HCT116 (cell line): ENCODE measurements at regions not wholly inside any gene's neighbourhood (a gene's known extent, or its start where the extent isn't known, plus 50 kb on each side); places are given as distances from the start of the nearest gene placed in this dataset.
"Not testable (repeated sequence)": the region's sequence is repeated elsewhere in the genome, so short reads cannot be mapped to it uniquely, and the experiment has no call there.

ENCODE experiments used
- ATAC-seq: fragments of 200-7000 bp; cut with Tn5 transposase; 2 replicates; pipeline ENCODE4 v1.9.1; 2020; ENCODE audit warnings: mild to moderate bottlenecking, moderate library complexity
- BruUV-seq: library from RNA; stranded (reverse); fragments of 400-500 nt; replicated peaks from 2 replicates; lab custom pipeline; 2021; lab: Mats Ljungman, UMichigan
- CTCF ChIA-PET: fragments of 300-600 bp; sonication (Branson Sonifier 250); formaldehyde crosslinking; loops from one replicate; lab custom pipeline; 2021; ENCODE audit warnings: antibody characterized with exemption; lab: Charles Lee
- POLR2A ChIA-PET: fragments of 300-600, 350-600 bp; sonication (Branson Sonifier 250); formaldehyde crosslinking; loops from one replicate; lab custom pipeline; 2021; ENCODE audit warnings: antibody characterized with exemption; lab: Charles Lee
- RAD21 ChIA-PET, 2 experiments: fragments of 300-600 bp; sonication (Branson Sonifier 250); formaldehyde crosslinking; loops; one replicate each; lab custom pipeline; 2023; ENCODE audit warnings: low total read pairs in 2 of 2; ENCODE audit not compliant: uncharacterized antibody in 2 of 2, unreplicated experiment in 2 of 2, low non-redundant PET in 1 of 2; lab: Charles Lee
- DNase-seq: peaks from one replicate; pipeline ENCODE4 v3.0.0-alpha.2; 2010; ENCODE audit warnings: low read depth, low spot score
- H2AFZ ChIP-seq: fragments of 200-600 bp; shearing (Covaris generic), sonication (generic); 2 replicates; pipeline ENCODE4 v1.6.1; 2017; ENCODE audit warnings: low read depth, mixed run types, mixed read lengths, antibody characterized with exemption, low read length; ENCODE audit not compliant: poor library complexity, severe bottlenecking
- H3K27ac ChIP-seq: 2 replicates; pipeline ENCODE4 v1.5.1; 2012; ENCODE audit warnings: low read depth, low read length
- H3K27me3 ChIP-seq: fragments of 200-600 bp; sonication (generic); 2 replicates; pipeline ENCODE4 v1.6.1; 2016; ENCODE audit warnings: mixed run types, low read length, mixed read lengths; ENCODE audit not compliant: insufficient read depth
- H3K36me3 ChIP-seq, 2 experiments: fragments of 200-500 bp in 1 of 2; fragments of 200-600 bp in 1 of 2; sonication (Bioruptor generic) in 1 of 2; sonication (generic) in 1 of 2; 2 replicates each; pipeline versions ENCODE4 v1.5.1 to v1.6.1; 2014 to 2016; ENCODE audit warnings: low read length in 2 of 2, inconsistent platforms in 1 of 2, mixed read lengths in 1 of 2, mixed run types in 1 of 2; ENCODE audit not compliant: insufficient read depth in 2 of 2, control insufficient read depth in 1 of 2
- H3K4me1 ChIP-seq, 2 experiments: fragments of 200-600 bp in 1 of 2; sonication (generic) in 1 of 2; 2 replicates each; pipeline versions ENCODE4 v1.5.1 to v1.6.1; 2012 to 2017; ENCODE audit warnings: low read length in 2 of 2, inconsistent platforms in 1 of 2, mild to moderate bottlenecking in 1 of 2, mixed read lengths in 1 of 2, mixed run types in 1 of 2, moderate library complexity in 1 of 2; ENCODE audit not compliant: insufficient read depth in 2 of 2, control insufficient read depth in 1 of 2
- H3K4me2 ChIP-seq: fragments of 200-600 bp; sonication (generic); 2 replicates; pipeline ENCODE4 v1.6.1; 2017; ENCODE audit warnings: mixed run types, low read length, mixed read lengths
- H3K4me3 ChIP-seq, 2 experiments: fragments of 200-600 bp in 1 of 2; sonication (generic) in 1 of 2; replicated peaks in 1 of 2; 2 replicates each; pipeline ENCODE4 v1.5.1; 2011 to 2016; ENCODE audit warnings: low read length in 2 of 2, control low read depth in 1 of 2, low read depth in 1 of 2, mild to moderate bottlenecking in 1 of 2, mixed read lengths in 1 of 2, mixed run types in 1 of 2
- H3K79me2 ChIP-seq: fragments of 200-600 bp; sonication (generic); 2 replicates; pipeline ENCODE4 v1.6.1; 2017; ENCODE audit warnings: mild to moderate bottlenecking, mixed run types, low read length, moderate library complexity, mixed read lengths; ENCODE audit not compliant: insufficient read depth
- H3K9ac ChIP-seq: fragments of 200-600 bp; sonication (generic); 2 replicates; pipeline ENCODE4 v1.6.1; 2016; ENCODE audit warnings: low read length, mixed read lengths
- H3K9me2 ChIP-seq: fragments of 200-600 bp; sonication (generic), shearing (Covaris generic); 2 replicates; pipeline ENCODE4 v1.6.1; 2017; ENCODE audit warnings: mixed run types, mild to moderate bottlenecking, moderate library complexity; ENCODE audit not compliant: insufficient read depth
- H3K9me3 ChIP-seq, 2 experiments: fragments of 200-500 bp in 1 of 2; fragments of 200-600 bp in 1 of 2; sonication (Bioruptor generic) in 1 of 2; sonication (generic) in 1 of 2; 2 replicates each; pipeline ENCODE4 v1.6.1; 2014 to 2017; ENCODE audit warnings: low read length in 2 of 2, mixed read lengths in 2 of 2, inconsistent platforms in 1 of 2, low read depth in 1 of 2, mild to moderate bottlenecking in 1 of 2, mixed run types in 1 of 2, moderate library complexity in 1 of 2; ENCODE audit not compliant: control insufficient read depth in 1 of 2, insufficient read depth in 1 of 2
- H4K20me1 ChIP-seq: fragments of 200-600 bp; sonication (generic), shearing (Covaris generic); 2 replicates; pipeline ENCODE4 v1.6.1; 2017; ENCODE audit warnings: mixed run types, mild to moderate bottlenecking, moderate library complexity; ENCODE audit not compliant: insufficient read depth
- POLR2AphosphoS5 ChIP-seq: IDR thresholded peaks from 2 replicates; pipeline ENCODE4 v1.6.1; 2011; ENCODE audit warnings: mild to moderate bottlenecking, low read depth, low read length, moderate library complexity
- RAD21 ChIP-seq: IDR thresholded peaks from 2 replicates; pipeline ENCODE4 v1.6.1; 2012; ENCODE audit warnings: low read depth, mild to moderate bottlenecking
- SP1 ChIP-seq: IDR thresholded peaks from 2 replicates; pipeline ENCODE4 v1.6.1; 2012; ENCODE audit warnings: low read depth
- ZFX ChIP-seq: fragments of 450-650 bp; IDR thresholded peaks from 2 replicates; pipeline ENCODE4 v1.6.1; 2017
- intact Hi-C: fragments of 100-400 bp; cut with micrococcal nuclease; formaldehyde crosslinking; loops from 2 replicates; pipeline ENCODE4 v1.10.0; 2022
- TF ChIP-seq, protein P1 (sequence below): IDR thresholded peaks from 2 replicates; pipeline ENCODE4 v1.6.1; 2012; ENCODE audit warnings: low read depth
- TF ChIP-seq, protein P2 (sequence below): IDR thresholded peaks from 2 replicates; pipeline ENCODE4 v1.6.1; 2012

DNA sequence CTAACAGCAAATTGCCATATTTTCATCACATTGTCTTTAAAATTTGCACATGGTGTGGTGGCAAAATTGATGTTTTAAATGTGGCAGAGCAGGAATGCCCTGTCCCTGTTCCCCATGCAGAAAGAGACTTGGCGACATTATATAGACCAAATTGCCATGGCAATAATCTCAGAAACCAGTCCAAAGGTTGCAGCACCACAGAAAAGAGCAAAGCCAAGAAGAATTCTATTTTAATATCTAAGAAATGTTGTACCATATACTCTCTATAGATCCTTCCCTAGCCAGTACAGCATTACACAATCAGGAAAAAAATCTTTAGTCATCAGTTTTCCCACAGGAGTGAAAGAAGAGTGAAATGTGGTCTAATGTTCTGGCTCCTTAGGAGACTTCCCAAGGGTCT lies 80.0 kb downstream of the UGT2B28 start (continued):
- TF ChIP-seq, protein P1, sequence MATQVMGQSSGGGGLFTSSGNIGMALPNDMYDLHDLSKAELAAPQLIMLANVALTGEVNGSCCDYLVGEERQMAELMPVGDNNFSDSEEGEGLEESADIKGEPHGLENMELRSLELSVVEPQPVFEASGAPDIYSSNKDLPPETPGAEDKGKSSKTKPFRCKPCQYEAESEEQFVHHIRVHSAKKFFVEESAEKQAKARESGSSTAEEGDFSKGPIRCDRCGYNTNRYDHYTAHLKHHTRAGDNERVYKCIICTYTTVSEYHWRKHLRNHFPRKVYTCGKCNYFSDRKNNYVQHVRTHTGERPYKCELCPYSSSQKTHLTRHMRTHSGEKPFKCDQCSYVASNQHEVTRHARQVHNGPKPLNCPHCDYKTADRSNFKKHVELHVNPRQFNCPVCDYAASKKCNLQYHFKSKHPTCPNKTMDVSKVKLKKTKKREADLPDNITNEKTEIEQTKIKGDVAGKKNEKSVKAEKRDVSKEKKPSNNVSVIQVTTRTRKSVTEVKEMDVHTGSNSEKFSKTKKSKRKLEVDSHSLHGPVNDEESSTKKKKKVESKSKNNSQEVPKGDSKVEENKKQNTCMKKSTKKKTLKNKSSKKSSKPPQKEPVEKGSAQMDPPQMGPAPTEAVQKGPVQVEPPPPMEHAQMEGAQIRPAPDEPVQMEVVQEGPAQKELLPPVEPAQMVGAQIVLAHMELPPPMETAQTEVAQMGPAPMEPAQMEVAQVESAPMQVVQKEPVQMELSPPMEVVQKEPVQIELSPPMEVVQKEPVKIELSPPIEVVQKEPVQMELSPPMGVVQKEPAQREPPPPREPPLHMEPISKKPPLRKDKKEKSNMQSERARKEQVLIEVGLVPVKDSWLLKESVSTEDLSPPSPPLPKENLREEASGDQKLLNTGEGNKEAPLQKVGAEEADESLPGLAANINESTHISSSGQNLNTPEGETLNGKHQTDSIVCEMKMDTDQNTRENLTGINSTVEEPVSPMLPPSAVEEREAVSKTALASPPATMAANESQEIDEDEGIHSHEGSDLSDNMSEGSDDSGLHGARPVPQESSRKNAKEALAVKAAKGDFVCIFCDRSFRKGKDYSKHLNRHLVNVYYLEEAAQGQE: no peak
- TF ChIP-seq SP1 (no peak), ZFX (no peak), RAD21 (no peak), POLR2AphosphoS5 (no peak)
- TF ChIP-seq, protein P2, sequence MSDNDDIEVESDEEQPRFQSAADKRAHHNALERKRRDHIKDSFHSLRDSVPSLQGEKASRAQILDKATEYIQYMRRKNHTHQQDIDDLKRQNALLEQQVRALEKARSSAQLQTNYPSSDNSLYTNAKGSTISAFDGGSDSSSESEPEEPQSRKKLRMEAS: no peak

DNA sequence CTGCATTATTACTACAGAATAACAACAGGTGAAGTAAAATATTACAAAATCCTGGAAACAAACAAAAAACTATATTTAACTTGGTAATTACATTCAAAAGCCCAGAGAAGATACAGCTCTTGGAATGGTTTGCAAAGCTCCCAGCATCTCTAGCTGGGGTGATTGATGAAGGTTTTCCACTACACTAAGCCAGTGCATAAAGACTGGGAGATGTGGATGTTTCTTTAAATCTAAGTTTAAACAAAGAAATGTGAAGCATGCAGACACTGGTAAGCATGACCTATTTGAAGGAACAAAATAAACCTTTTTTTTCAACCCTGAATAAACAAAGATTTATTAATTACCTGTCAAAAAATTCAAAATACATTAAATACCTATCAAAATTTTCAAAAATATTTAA lies 80.5 kb downstream of the UGT2B28 start:
- H3K4me2 ChIP-seq, H3K4me3 ChIP-seq, CTCF ChIA-PET, RAD21 ChIA-PET, H3K79me2 ChIP-seq, H2AFZ ChIP-seq, BruUV-seq, POLR2A ChIA-PET, H3K9ac ChIP-seq, H3K9me2 ChIP-seq, H3K27me3 ChIP-seq, H3K27ac ChIP-seq, ATAC-seq, DNase-seq, H3K36me3 ChIP-seq, intact Hi-C loops, H3K4me1 ChIP-seq, H4K20me1 ChIP-seq, H3K9me3 ChIP-seq: not testable (repeated sequence)
